Caco-2 (cell line): ENCODE measurements at regions not wholly inside any gene's neighbourhood (a gene's known extent, or its start where the extent isn't known, plus 50 kb on each side); places are given as distances from the start of the nearest gene placed in this dataset.

Experiments
- BruUV-seq: library from RNA; stranded (reverse); fragments of 400-500 nt; replicated peaks from 2 replicates; lab custom pipeline; 2021; lab: Mats Ljungman, UMichigan
- CTCF ChIA-PET: fragments of 300-600 bp; sonication (Branson Sonifier 250); formaldehyde crosslinking; loops from one replicate; lab custom pipeline; 2022; ENCODE audit warnings: antibody characterized with exemption; lab: Charles Lee
- POLR2A ChIA-PET: fragments of 300-600 bp; sonication (Branson Sonifier 250); formaldehyde crosslinking; loops from one replicate; lab custom pipeline; 2022; ENCODE audit warnings: antibody characterized with exemption; lab: Charles Lee
- DNase-seq, 2 experiments: peaks; one replicate each; pipeline versions ENCODE4 v3.0.0 to v3.0.0-alpha.2; 2020 to 2022
- H3K27me3 ChIP-seq: replicated peaks from 2 replicates; pipeline ENCODE4 v1.6.0; 2011; ENCODE audit warnings: low read length; ENCODE audit not compliant: control insufficient read depth, insufficient read depth
- H3K36me3 ChIP-seq: 2 replicates; pipeline ENCODE4 v1.5.1; 2011; ENCODE audit warnings: low read length; ENCODE audit not compliant: control insufficient read depth, insufficient read depth
- H3K4me1 ChIP-seq: fragments of 250-450 bp; sonication (Bioruptor Pico); 2 replicates; pipeline ENCODE4 v1.5.1; 2020; ENCODE audit warnings: mild to moderate bottlenecking
- H3K4me3 ChIP-seq: 2 replicates; pipeline ENCODE4 v1.5.1; 2011; ENCODE audit warnings: low read depth, mild to moderate bottlenecking, control low read depth, low read length
- H3K9me3 ChIP-seq: fragments of 250-450 bp; sonication (Bioruptor Pico); 2 replicates; pipeline ENCODE4 v1.5.1; 2020; ENCODE audit warnings: mild to moderate bottlenecking, moderate library complexity
- H3K27ac Mint-ChIP-seq: one replicate; pipeline ENCODE4 v1.8.0; 2022; ENCODE audit warnings: mixed read lengths; ENCODE audit not compliant: unreplicated experiment
- H3K27me3 Mint-ChIP-seq: one replicate; pipeline ENCODE4 v1.8.0; 2022; ENCODE audit warnings: mixed read lengths; ENCODE audit not compliant: insufficient read depth, unreplicated experiment
- H3K36me3 Mint-ChIP-seq: one replicate; pipeline ENCODE4 v1.8.0; 2022; ENCODE audit warnings: mild to moderate bottlenecking, mixed read lengths; ENCODE audit not compliant: insufficient read depth, unreplicated experiment
- H3K4me1 Mint-ChIP-seq: one replicate; pipeline ENCODE4 v1.8.0; 2022; ENCODE audit warnings: low read depth, mixed read lengths; ENCODE audit not compliant: unreplicated experiment
- H3K4me3 Mint-ChIP-seq: one replicate; pipeline ENCODE4 v1.8.0; 2022; ENCODE audit warnings: mild to moderate bottlenecking, moderate library complexity, mixed read lengths; ENCODE audit not compliant: unreplicated experiment
- H3K9me3 Mint-ChIP-seq: one replicate; pipeline ENCODE4 v1.8.0; 2022; ENCODE audit warnings: mixed read lengths; ENCODE audit not compliant: unreplicated experiment
- intact Hi-C: fragments of 100-400 bp; cut with micrococcal nuclease; formaldehyde crosslinking; loops from one replicate; pipeline ENCODE4 v1.10.0; 2022; ENCODE audit not compliant: unreplicated experiment
- TF ChIP-seq, protein P1 (sequence below), 2 experiments: fragments of 200-600 bp in 1 of 2; IDR thresholded peaks; 1 replicate in 1 of 2; 2 replicates in 1 of 2; pipeline versions ENCODE4 v1.5.1 to v1.8.0; 2011 to 2022; ENCODE audit warnings: antibody characterized with exemption in 1 of 2, control low read depth in 1 of 2, inconsistent platforms in 1 of 2, low read depth in 1 of 2, low read length in 1 of 2, mild to moderate bottlenecking in 1 of 2, moderate library complexity in 1 of 2; ENCODE audit not compliant: insufficient read depth in 1 of 2, severe bottlenecking in 1 of 2, unreplicated experiment in 1 of 2

GRCh38 chrX:137195991-137196390 is 162.2 kb upstream of the GPR101 start:
- POLR2A ChIA-PET = no interaction called here
- Histone ChIP-seq H3K27me3 (no peaks in the 10 kb centered on the region), H3K4me1 (no peaks in the 10 kb centered on the region), H3K4me3 (no peak overlapping the region), H3K9me3 (no peaks in the 10 kb centered on the region), H3K36me3 (no peaks in the 10 kb centered on the region)
- peaks cover 3% of the 10 kb centered on the region for H3K27me3 Mint-ChIP-seq
- intact Hi-C loops = loop anchor here (10.0 kb wide), 1 partner anchor 241 kb away; no protein-coding TSS in a partner anchor
- TF ChIP-seq, protein P1, sequence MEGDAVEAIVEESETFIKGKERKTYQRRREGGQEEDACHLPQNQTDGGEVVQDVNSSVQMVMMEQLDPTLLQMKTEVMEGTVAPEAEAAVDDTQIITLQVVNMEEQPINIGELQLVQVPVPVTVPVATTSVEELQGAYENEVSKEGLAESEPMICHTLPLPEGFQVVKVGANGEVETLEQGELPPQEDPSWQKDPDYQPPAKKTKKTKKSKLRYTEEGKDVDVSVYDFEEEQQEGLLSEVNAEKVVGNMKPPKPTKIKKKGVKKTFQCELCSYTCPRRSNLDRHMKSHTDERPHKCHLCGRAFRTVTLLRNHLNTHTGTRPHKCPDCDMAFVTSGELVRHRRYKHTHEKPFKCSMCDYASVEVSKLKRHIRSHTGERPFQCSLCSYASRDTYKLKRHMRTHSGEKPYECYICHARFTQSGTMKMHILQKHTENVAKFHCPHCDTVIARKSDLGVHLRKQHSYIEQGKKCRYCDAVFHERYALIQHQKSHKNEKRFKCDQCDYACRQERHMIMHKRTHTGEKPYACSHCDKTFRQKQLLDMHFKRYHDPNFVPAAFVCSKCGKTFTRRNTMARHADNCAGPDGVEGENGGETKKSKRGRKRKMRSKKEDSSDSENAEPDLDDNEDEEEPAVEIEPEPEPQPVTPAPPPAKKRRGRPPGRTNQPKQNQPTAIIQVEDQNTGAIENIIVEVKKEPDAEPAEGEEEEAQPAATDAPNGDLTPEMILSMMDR (IDR thresholded peaks at IDR 0.05; ENCODE audit: insufficient read depth in 1 of 2, low read depth in 1 of 2, low read length in 1 of 2, severe bottlenecking in 1 of 2, unreplicated experiment in 1 of 2) = no peak
- no TSS peak for BruUV-seq
- no peaks in the 10 kb centered on the region for H3K4me1 Mint-ChIP-seq
- H3K9me3 Mint-ChIP-seq = no peaks in the 10 kb centered on the region
- no peak for DNase-seq
- no peaks in the 10 kb centered on the region for H3K36me3 Mint-ChIP-seq
- no peak overlapping the region for H3K4me3 Mint-ChIP-seq
- CTCF ChIA-PET = no interaction called here
- no peak overlapping the region for H3K27ac Mint-ChIP-seq

GRCh38 chrX:137195296-137195695 is 161.5 kb upstream of the GPR101 start:
- H3K27ac Mint-ChIP-seq = no peak overlapping the region
- no peaks in the 10 kb centered on the region for H3K36me3 Mint-ChIP-seq
- H3K36me3 ChIP-seq = no peaks in the 10 kb centered on the region
- no peaks in the 10 kb centered on the region for H3K27me3 ChIP-seq
- H3K9me3 ChIP-seq = no peaks in the 10 kb centered on the region
- CTCF ChIA-PET = no interaction called here
- no peak overlapping the region for H3K4me3 Mint-ChIP-seq
- POLR2A ChIA-PET = no interaction called here
- no peaks in the 10 kb centered on the region for H3K4me1 Mint-ChIP-seq
- H3K27me3 Mint-ChIP-seq = peaks cover 3% of the 10 kb centered on the region
- no peaks in the 10 kb centered on the region for H3K9me3 Mint-ChIP-seq
- TF ChIP-seq, protein P1 (IDR thresholded peaks at IDR 0.05; ENCODE audit: insufficient read depth in 1 of 2, low read depth in 1 of 2, low read length in 1 of 2, severe bottlenecking in 1 of 2, unreplicated experiment in 1 of 2) = no peak
- no peaks in the 10 kb centered on the region for H3K4me1 ChIP-seq
- no TSS peak for BruUV-seq
- DNase-seq = no peak
- no peak overlapping the region for H3K4me3 ChIP-seq
- intact Hi-C loops = loop anchor here (10.0 kb wide), 1 partner anchor 240 kb away; no protein-coding TSS in a partner anchor

- CTCF ChIA-PET = no interaction called here
- no peak overlapping the region for H3K4me3 Mint-ChIP-seq
- TF ChIP-seq, protein P1 (IDR thresholded peaks at IDR 0.05; ENCODE audit: insufficient read depth in 1 of 2, low read depth in 1 of 2, low read length in 1 of 2, severe bottlenecking in 1 of 2, unreplicated experiment in 1 of 2) = peak; percentile 22 to 36
- peak; percentile 23 to 25 for DNase-seq
- H3K9me3 Mint-ChIP-seq = no peaks in the 10 kb centered on the region
- no TSS peak for BruUV-seq
- intact Hi-C loops = loop anchor here (10.0 kb wide), 1 partner anchor 239 kb away; no protein-coding TSS in a partner anchor
- H3K36me3 Mint-ChIP-seq = no peaks in the 10 kb centered on the region
- no peaks in the 10 kb centered on the region for H3K27me3 ChIP-seq
- H3K27ac Mint-ChIP-seq = no peak overlapping the region
- peaks cover 3% of the 10 kb centered on the region for H3K27me3 Mint-ChIP-seq
- POLR2A ChIA-PET = no interaction called here
- H3K9me3 ChIP-seq = no peaks in the 10 kb centered on the region
- no peaks in the 10 kb centered on the region for H3K36me3 ChIP-seq
- H3K4me1 Mint-ChIP-seq = no peaks in the 10 kb centered on the region
- H3K4me1 ChIP-seq = no peaks in the 10 kb centered on the region
- no peak overlapping the region for H3K4me3 ChIP-seq
Measured at GRCh38 chrX:137194164-137194563, 160.4 kb upstream of the GPR101 start.
